NB4 (cell line): ENCODE measurements at regions not wholly inside any gene's neighbourhood (a gene's known extent, or its start where the extent isn't known, plus 50 kb on each side); places are given as distances from the start of the nearest gene placed in this dataset.

Source experiments
- DNase-seq: peaks from one replicate; pipeline ENCODE4 v3.0.0; 2010; ENCODE audit warnings: low read depth
- H3K4me3 ChIP-seq: one replicate; pipeline ENCODE4 v1.5.1; 2011; ENCODE audit warnings: mild to moderate bottlenecking, low read depth, low read length, moderate library complexity
- MYC ChIP-seq: IDR thresholded peaks from 2 replicates; pipeline ENCODE4 v1.6.1; 2011; ENCODE audit warnings: low read depth, low read length
- POLR2A ChIP-seq: IDR thresholded peaks from 2 replicates; pipeline ENCODE4 v1.6.1; 2011; ENCODE audit warnings: mild to moderate bottlenecking; ENCODE audit not compliant: insufficient read length; ENCODE audit errors: extremely low read depth
- TF ChIP-seq, protein P1 (sequence below): IDR thresholded peaks from one replicate; pipeline ENCODE4 v1.5.1; 2012; ENCODE audit warnings: low read depth, low read length
- TF ChIP-seq, protein P2 (sequence below): IDR thresholded peaks from 2 replicates; pipeline ENCODE4 v1.6.1; 2011; ENCODE audit warnings: low read depth, low read length

DNA sequence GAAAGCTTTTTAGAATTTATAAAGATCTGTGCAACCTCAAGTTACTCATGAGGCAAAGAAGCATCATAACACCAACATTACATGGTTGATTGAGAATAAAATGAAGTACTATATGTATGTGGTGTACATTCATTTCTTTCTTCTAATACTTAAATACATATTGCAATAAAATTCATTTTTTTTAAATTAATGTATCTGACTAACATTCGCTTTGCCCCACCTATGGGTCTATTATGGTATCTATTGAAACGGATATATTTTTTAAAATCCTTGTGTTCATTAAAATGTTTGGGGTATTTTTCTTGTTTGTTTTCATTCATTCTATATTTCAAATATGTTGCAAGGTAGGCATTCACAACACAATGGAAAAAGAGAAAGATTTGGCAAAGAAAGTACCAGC is 237.5 kb downstream of the DSEL start:
- H3K4me3 ChIP-seq, result no peak overlapping the region
- TF ChIP-seq POLR2A (no peak), MYC (no peak)
- TF ChIP-seq, protein P1, sequence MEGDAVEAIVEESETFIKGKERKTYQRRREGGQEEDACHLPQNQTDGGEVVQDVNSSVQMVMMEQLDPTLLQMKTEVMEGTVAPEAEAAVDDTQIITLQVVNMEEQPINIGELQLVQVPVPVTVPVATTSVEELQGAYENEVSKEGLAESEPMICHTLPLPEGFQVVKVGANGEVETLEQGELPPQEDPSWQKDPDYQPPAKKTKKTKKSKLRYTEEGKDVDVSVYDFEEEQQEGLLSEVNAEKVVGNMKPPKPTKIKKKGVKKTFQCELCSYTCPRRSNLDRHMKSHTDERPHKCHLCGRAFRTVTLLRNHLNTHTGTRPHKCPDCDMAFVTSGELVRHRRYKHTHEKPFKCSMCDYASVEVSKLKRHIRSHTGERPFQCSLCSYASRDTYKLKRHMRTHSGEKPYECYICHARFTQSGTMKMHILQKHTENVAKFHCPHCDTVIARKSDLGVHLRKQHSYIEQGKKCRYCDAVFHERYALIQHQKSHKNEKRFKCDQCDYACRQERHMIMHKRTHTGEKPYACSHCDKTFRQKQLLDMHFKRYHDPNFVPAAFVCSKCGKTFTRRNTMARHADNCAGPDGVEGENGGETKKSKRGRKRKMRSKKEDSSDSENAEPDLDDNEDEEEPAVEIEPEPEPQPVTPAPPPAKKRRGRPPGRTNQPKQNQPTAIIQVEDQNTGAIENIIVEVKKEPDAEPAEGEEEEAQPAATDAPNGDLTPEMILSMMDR, result no peak
- TF ChIP-seq, protein P2, sequence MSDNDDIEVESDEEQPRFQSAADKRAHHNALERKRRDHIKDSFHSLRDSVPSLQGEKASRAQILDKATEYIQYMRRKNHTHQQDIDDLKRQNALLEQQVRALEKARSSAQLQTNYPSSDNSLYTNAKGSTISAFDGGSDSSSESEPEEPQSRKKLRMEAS, result no peak
- no peak for DNase-seq

DNA sequence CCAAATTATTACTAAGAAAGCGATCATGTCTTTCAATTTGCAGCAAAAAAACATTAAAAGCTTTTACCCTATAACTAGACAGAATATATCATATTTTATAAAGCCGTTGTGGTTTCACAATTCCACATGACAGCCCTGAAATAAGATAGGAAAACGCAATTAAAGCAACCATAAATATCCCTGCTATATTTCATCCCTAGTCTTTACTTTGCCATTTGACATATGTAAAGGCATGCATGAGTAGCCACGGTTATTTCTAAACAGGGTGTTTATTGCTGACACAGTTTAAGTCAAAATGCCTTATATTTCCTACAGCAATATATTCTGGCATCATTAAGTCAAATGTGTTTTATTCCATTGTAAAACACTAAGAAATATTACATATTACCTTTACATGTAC is 239.9 kb downstream of the DSEL start:
- no peak for DNase-seq
- TF ChIP-seq, protein P2, result no peak
- TF ChIP-seq, protein P1, result no peak
- TF ChIP-seq MYC (no peak), POLR2A (no peak)
- no peak overlapping the region for H3K4me3 ChIP-seq

DNA sequence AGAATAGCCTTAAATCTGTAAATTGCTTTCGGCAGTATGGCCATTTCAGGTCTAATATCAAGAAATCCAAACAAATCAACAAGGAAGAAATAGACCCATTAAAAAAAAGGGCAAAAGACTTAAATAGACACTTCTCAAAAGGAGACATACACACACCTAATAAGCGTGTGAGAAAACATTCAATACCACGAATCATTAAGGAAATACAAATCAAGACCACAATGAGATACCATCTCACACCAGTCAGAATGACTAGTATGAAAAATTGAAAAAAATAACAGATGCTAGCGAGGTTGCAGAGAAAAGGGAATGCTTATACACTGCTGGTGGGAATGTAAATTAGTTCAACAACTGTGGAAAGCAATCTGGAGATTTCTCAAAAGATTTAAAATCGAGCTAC is 243.2 kb downstream of the DSEL start:
- TF ChIP-seq POLR2A (no peak), MYC (no peak)
- TF ChIP-seq, protein P1, result no peak
- TF ChIP-seq, protein P2, result no peak
- no peak overlapping the region for H3K4me3 ChIP-seq

DNA sequence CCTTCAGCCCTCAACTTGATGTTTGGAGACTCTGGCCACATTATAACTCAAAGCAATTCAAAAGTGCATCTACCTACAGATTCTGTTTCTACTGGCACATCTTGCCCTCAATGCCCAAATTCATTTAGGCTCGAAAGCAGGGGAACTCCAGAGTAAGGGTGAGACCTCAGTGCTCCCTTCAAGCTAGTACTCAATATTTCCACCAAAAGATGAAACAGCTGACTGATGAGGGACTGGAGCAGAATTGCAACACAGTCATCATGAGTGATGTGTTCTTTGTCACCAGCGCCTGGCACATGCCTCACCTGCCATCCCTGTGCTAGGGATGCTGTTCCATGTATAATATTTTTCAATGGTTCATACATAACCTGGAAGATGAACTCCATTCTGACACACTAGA is 247.3 kb downstream of the DSEL start:
- TF ChIP-seq, protein P2, result no peak
- TF ChIP-seq POLR2A (no peak), MYC (no peak)
- TF ChIP-seq, protein P1, result no peak
- no peak overlapping the region for H3K4me3 ChIP-seq
- no peak for DNase-seq

More for the DNA sequence above, 243.2 kb downstream of the DSEL start:
- DNase-seq, result no peak

DNA sequence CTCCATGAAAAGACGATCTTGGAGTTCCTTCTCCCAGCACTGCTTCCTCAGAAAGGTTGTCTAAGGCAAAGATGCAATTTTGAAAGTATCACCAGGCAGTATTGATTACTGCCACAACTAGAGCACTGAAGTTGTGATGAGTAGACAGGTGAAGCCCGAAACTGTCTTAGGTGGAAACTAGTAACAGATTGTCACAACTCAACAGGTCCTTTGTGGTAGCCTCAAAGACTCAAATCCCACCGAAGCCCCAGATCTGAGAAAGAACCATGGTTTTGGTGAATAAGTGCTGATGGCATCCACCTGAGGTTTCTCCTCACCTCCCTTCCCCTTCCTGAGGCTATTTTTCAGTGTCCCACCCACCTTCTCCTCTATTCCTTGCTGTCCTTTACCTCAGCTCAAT is 248.0 kb downstream of the DSEL start:
- TF ChIP-seq, protein P2, result no peak
- TF ChIP-seq MYC (no peak), POLR2A (no peak)
- TF ChIP-seq, protein P1, result no peak
- DNase-seq, result no peak
- no peak overlapping the region for H3K4me3 ChIP-seq
